ENCODE measurements at regions not wholly inside any gene's neighbourhood (a gene's known extent, or its start where the extent isn't known, plus 50 kb on each side); places are given as distances from the start of the nearest gene placed in this dataset.

GRCh38 chr5:133705331-133705730, 93.0 kb upstream of the FSTL4 start:
- Histone ChIP-seq H3K36me3 (no peaks in the 10 kb centered on the region), H3K9me3 (no peaks in the 10 kb centered on the region)
- intact Hi-C loops (cut with DNase I), result no loop called here

GRCh38 chr5:133704411-133704810, 92.1 kb upstream of the FSTL4 start:
- Histone ChIP-seq H3K9me3 (no peaks in the 10 kb centered on the region), H3K27ac (no peak overlapping the region), H3K27me3 (no peaks in the 10 kb centered on the region), H3K4me3 (no peak overlapping the region), H3K4me1 (no peaks in the 10 kb centered on the region), H3K36me3 (no peaks in the 10 kb centered on the region)
- DNase-seq, result no peak
- no CpG with 5 or more reads among the region's 2 CpGs for WGBS (ENCODE audit: insufficient coverage, low coverage, low lambda C conversion rate, missing lambda C conversion rate)
- no peak for TF ChIP-seq POLR2A (IDR thresholded peaks at IDR 0.05)
- TF ChIP-seq, protein P1, sequence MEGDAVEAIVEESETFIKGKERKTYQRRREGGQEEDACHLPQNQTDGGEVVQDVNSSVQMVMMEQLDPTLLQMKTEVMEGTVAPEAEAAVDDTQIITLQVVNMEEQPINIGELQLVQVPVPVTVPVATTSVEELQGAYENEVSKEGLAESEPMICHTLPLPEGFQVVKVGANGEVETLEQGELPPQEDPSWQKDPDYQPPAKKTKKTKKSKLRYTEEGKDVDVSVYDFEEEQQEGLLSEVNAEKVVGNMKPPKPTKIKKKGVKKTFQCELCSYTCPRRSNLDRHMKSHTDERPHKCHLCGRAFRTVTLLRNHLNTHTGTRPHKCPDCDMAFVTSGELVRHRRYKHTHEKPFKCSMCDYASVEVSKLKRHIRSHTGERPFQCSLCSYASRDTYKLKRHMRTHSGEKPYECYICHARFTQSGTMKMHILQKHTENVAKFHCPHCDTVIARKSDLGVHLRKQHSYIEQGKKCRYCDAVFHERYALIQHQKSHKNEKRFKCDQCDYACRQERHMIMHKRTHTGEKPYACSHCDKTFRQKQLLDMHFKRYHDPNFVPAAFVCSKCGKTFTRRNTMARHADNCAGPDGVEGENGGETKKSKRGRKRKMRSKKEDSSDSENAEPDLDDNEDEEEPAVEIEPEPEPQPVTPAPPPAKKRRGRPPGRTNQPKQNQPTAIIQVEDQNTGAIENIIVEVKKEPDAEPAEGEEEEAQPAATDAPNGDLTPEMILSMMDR (IDR thresholded peaks at IDR 0.05), result no peak
- intact Hi-C loops (cut with DNase I), result no loop called here
- no peak for ATAC-seq

More at GRCh38 chr5:133705331-133705730, 93.0 kb upstream of the FSTL4 start:
- no peak for DNase-seq
- ATAC-seq, result no peak
- Histone ChIP-seq H3K4me3 (no peak overlapping the region), H3K27ac (no peak overlapping the region), H3K4me1 (no peaks in the 10 kb centered on the region), H3K27me3 (no peaks in the 10 kb centered on the region)
- TF ChIP-seq POLR2A (IDR thresholded peaks at IDR 0.05), result no peak
- TF ChIP-seq, protein P1 (IDR thresholded peaks at IDR 0.05), result no peak
- 52% methylated on average over 3 of the region's 3 CpGs for WGBS (ENCODE audit: insufficient coverage, low coverage, low lambda C conversion rate, missing lambda C conversion rate)

- intact Hi-C loops (cut with DNase I), result no loop called here
- TF ChIP-seq, protein P1 (IDR thresholded peaks at IDR 0.05), result no peak
- no peak for TF ChIP-seq POLR2A (IDR thresholded peaks at IDR 0.05)
Measured at GRCh38 chr5:133703935-133704334, 91.6 kb upstream of the FSTL4 start.

DNA sequence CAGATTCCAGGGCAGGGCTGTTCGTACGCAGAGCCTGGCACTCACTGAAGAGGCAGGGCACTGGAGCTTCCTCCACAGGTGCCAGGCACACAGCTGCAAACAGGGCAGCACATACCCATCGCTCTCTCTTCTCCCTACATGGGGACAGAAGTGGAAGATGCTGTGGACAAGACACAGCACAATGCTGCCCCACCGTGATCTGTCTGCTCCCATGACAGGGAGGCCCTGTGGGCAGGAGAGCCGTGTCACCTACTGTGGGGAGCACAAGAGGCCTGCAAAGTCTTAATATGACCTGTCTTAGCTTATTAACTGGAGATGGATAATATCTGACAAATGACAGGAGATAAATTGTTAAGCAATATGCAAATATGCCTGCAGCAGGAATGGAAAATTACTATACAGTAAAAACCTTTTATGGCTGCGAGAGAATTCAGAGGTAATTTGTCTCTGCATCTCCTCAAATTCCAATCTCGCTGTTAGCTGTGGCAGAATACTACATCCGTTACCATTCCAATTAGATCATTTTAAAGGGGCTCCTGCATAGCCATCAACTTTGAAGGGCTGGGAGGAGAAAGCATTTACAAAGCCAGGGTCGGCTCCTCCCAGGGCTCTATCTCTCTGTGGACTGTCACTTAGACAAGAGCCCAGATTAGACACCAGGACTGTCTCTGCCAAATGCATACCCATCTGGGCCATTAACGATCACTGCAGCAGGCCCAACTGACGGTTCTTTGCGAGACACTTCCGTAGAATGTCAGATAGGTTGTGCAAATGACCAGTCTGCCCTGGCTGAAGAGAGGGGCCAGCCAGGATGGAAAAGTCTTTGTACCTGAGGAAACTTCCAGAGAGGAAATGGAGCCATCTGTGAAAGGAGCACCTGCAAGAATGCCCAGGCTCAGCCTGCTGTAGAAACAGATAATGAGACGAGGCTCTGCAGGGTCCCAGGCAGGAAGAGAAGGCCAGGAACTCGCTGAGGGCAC, 90.7 kb upstream of the FSTL4 start:
- intact Hi-C loops (cut with DNase I), result no loop called here
- H3K27me3 ChIP-seq, result no peaks in the 10 kb centered on the region
- no peaks in the 10 kb centered on the region for H3K36me3 ChIP-seq
- no peak overlapping the region for H3K4me3 ChIP-seq
- H3K9me3 ChIP-seq, result no peaks in the 10 kb centered on the region
- no peak overlapping the region for H3K27ac ChIP-seq
- H3K4me1 ChIP-seq, result no peaks in the 10 kb centered on the region
- TF ChIP-seq POLR2A (IDR thresholded peaks at IDR 0.05), result no peak
- WGBS (ENCODE audit: insufficient coverage, low coverage, low lambda C conversion rate, missing lambda C conversion rate), result 84% methylated on average over 8 of the region's 15 CpGs
- ATAC-seq (peak in 1 of 4 donors; percentile 23), DNase-seq (no peak)

More at GRCh38 chr5:133703935-133704334, 91.6 kb upstream of the FSTL4 start:
- Histone ChIP-seq H3K9me3 (no peaks in the 10 kb centered on the region), H3K4me1 (no peaks in the 10 kb centered on the region), H3K27ac (no peak overlapping the region), H3K4me3 (no peak overlapping the region), H3K27me3 (no peaks in the 10 kb centered on the region), H3K36me3 (no peaks in the 10 kb centered on the region)
- no CpG with 5 or more reads among the region's 1 CpG for WGBS (ENCODE audit: insufficient coverage, low coverage, low lambda C conversion rate, missing lambda C conversion rate)
- DNase-seq, result no peak
- no peak for ATAC-seq

GRCh38 chr5:133701871-133702270, 89.5 kb upstream of the FSTL4 start:
- ATAC-seq (no peak), DNase-seq (no peak)
- Histone ChIP-seq H3K4me3 (no peak overlapping the region), H3K27ac (no peak overlapping the region), H3K27me3 (no peaks in the 10 kb centered on the region), H3K36me3 (no peaks in the 10 kb centered on the region), H3K9me3 (no peaks in the 10 kb centered on the region), H3K4me1 (no peaks in the 10 kb centered on the region)
- intact Hi-C loops (cut with DNase I), result no loop called here
- 33% methylated on average over 1 of the region's 4 CpGs for WGBS (ENCODE audit: insufficient coverage, low coverage, low lambda C conversion rate, missing lambda C conversion rate)
- no peak for TF ChIP-seq POLR2A (IDR thresholded peaks at IDR 0.05)
- TF ChIP-seq, protein P1 (IDR thresholded peaks at IDR 0.05), result no peak

All from right lobe of liver (tissue), 6 donors.